Stimulated activated CD8-positive, alpha-beta memory T cell treated with anti-CD3 and anti-CD28 coated beads, Interleukin-7, amount 100 ng/mL, for 24 hours (primary cell): ENCODE measurements at regions not wholly inside any gene's neighbourhood (a gene's known extent, or its start where the extent isn't known, plus 50 kb on each side); places are given as distances from the start of the nearest gene placed in this dataset.
"Not testable (repeated sequence)": the region's sequence is repeated elsewhere in the genome, so short reads cannot be mapped to it uniquely, and the experiment has no call there.

Experiments used
- DNase-seq: peaks from one replicate; pipeline ENCODE4 v3.0.0-alpha.2; 2020; ENCODE audit warnings: low read depth

GRCh38 chr5:18354828-18355227 is 720.6 kb downstream of the TAF11L14 start:
- no peak for DNase-seq

GRCh38 chr5:18357486-18357885 is 723.2 kb downstream of the TAF11L14 start:
- DNase-seq = no peak

GRCh38 chr5:18366234-18366633 is 732.0 kb downstream of the TAF11L14 start:
- DNase-seq = no peak

- no peak for DNase-seq
Measured at GRCh38 chr5:18370531-18370930, 736.3 kb downstream of the TAF11L14 start.

GRCh38 chr5:18375641-18376040 is 741.4 kb downstream of the TAF11L14 start:
- no peak for DNase-seq

- DNase-seq = no peak
Measured at GRCh38 chr5:18378066-18378465, 743.8 kb downstream of the TAF11L14 start.

GRCh38 chr5:18379189-18379588 is 744.9 kb downstream of the TAF11L14 start:
- no peak for DNase-seq

- DNase-seq = no peak
Measured at GRCh38 chr5:18380729-18381362, 746.6 kb downstream of the TAF11L14 start.

- DNase-seq = no peak
Measured at GRCh38 chr5:18393565-18394442, 759.5 kb downstream of the TAF11L14 start.

- DNase-seq = no peak
Measured at GRCh38 chr5:18394443-18394804, 760.2 kb downstream of the TAF11L14 start.

GRCh38 chr5:18395126-18396110 is 761.2 kb downstream of the TAF11L14 start:
- no peak for DNase-seq

GRCh38 chr5:18397371-18397770 is 763.1 kb downstream of the TAF11L14 start:
- DNase-seq = no peak

GRCh38 chr5:18397891-18398290 is 763.6 kb downstream of the TAF11L14 start:
- DNase-seq = no peak

GRCh38 chr5:18399461-18400327 is 765.4 kb downstream of the TAF11L14 start:
- DNase-seq = not testable (repeated sequence)

- DNase-seq = no peak
Measured at GRCh38 chr5:18403141-18403540, 768.9 kb downstream of the TAF11L14 start.

GRCh38 chr5:18403941-18404438 is 769.7 kb downstream of the TAF11L14 start:
- no peak for DNase-seq

- DNase-seq = no peak
Measured at GRCh38 chr5:18420711-18421110, 786.5 kb downstream of the TAF11L14 start.

GRCh38 chr5:18433336-18433735 is 799.1 kb downstream of the TAF11L14 start:
- no peak for DNase-seq

- no peak for DNase-seq
Measured at GRCh38 chr5:18438126-18438525, 803.9 kb downstream of the TAF11L14 start.

GRCh38 chr5:18455521-18455920 is 821.3 kb downstream of the TAF11L14 start:
- DNase-seq = no peak

- no peak for DNase-seq
Measured at GRCh38 chr5:18457255-18457654, 823.0 kb downstream of the TAF11L14 start.
